ENCODE measurements at regions not wholly inside any gene's neighbourhood (a gene's known extent, or its start where the extent isn't known, plus 50 kb on each side); places are given as distances from the start of the nearest gene placed in this dataset.

DNA sequence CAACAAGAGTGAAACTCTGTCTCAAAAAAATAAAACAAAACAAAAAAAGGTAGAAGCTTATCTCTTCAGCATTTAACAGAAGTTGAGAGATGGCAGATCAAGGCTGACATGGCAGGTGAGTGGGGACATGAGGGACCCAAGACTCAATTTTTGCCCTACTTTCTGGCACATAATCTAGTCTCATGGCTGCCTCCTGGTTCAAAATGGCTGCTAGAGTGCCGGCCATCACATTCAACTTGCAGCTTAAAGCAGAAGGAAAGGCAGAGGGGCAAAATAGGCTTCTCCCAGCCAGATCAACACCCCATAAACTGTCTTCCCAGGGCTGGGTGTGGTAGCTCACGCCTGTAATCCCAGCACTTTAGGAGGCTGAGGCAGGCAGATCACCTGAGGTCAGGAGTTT is 784.9 kb downstream of the MED13L start (continued):
- TF ChIP-seq, protein P1, sequence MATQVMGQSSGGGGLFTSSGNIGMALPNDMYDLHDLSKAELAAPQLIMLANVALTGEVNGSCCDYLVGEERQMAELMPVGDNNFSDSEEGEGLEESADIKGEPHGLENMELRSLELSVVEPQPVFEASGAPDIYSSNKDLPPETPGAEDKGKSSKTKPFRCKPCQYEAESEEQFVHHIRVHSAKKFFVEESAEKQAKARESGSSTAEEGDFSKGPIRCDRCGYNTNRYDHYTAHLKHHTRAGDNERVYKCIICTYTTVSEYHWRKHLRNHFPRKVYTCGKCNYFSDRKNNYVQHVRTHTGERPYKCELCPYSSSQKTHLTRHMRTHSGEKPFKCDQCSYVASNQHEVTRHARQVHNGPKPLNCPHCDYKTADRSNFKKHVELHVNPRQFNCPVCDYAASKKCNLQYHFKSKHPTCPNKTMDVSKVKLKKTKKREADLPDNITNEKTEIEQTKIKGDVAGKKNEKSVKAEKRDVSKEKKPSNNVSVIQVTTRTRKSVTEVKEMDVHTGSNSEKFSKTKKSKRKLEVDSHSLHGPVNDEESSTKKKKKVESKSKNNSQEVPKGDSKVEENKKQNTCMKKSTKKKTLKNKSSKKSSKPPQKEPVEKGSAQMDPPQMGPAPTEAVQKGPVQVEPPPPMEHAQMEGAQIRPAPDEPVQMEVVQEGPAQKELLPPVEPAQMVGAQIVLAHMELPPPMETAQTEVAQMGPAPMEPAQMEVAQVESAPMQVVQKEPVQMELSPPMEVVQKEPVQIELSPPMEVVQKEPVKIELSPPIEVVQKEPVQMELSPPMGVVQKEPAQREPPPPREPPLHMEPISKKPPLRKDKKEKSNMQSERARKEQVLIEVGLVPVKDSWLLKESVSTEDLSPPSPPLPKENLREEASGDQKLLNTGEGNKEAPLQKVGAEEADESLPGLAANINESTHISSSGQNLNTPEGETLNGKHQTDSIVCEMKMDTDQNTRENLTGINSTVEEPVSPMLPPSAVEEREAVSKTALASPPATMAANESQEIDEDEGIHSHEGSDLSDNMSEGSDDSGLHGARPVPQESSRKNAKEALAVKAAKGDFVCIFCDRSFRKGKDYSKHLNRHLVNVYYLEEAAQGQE (IDR thresholded peaks at IDR 0.05; ENCODE audit: low read depth) = no peak

DNA sequence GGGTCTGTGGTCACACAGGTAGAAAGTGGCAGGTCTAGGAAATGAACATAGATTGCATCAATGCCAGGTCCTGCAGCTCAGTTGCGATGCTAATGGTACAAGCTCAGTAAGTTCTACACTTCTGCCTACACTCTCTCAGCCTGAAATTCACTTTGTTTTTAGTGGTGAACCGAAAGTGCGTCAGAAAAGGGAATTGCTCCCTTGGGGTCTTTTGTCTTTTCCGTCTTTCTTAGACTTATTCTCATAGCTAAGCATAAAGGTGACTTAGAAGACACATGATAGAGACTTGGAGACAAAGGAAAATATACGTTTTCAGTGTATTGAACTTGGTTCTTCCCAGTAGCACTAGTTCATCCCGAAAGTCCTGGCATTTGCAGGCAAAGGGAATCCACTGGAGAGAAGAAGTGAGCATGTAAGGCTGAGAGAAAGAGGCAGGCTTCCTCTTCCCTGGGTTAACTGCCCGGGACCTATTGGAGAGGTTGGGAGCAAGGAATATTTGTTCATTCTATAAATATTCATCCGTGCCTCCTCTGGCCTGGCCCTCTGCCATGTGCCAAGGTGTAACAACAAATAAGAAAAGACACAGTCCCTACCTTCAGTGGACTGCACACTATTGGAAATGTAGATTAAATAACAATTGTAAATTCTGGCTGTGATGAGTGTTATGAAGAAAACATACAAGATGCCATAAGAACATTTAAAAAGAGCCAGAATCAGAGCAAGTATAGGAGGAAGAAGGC is 785.8 kb downstream of the MED13L start:
- Histone ChIP-seq H3K9me2 (ENCODE audit: insufficient read depth) (no peaks in the 10 kb centered on the region), H3K4me1 (ENCODE audit: control insufficient read depth in 1 of 2, insufficient read depth in 2 of 2, low read length in 2 of 2) (peaks cover 0 to 4% of the 10 kb centered on the region in 2 experiments; a peak in 1 of 4 replicates), H3K36me3 (ENCODE audit: control insufficient read depth in 1 of 2, insufficient read depth in 2 of 2, low read length in 2 of 2) (no peaks in the 10 kb centered on the region), H3K79me2 (ENCODE audit: insufficient read depth, low read length) (no peaks in the 10 kb centered on the region), H3K9ac (ENCODE audit: low read length) (no peak overlapping the region), H2AFZ (ENCODE audit: low read depth, low read length, poor library complexity, severe bottlenecking) (no peak overlapping the region), H3K9me3 (ENCODE audit: control insufficient read depth in 1 of 2, insufficient read depth in 1 of 2, low read depth in 1 of 2, low read length in 2 of 2) (no peaks in the 10 kb centered on the region), H3K4me3 (replicated peaks in 1 of 2; ENCODE audit: low read depth in 1 of 2, low read length in 2 of 2) (no peak overlapping the region), H3K4me2 (ENCODE audit: low read length) (no peak overlapping the region), H4K20me1 (ENCODE audit: insufficient read depth) (no peaks in the 10 kb centered on the region), H3K27ac (ENCODE audit: low read depth, low read length) (no peak overlapping the region), H3K27me3 (ENCODE audit: insufficient read depth, low read length) (no peaks in the 10 kb centered on the region; the same call in 1 of the 2 replicates)
- ChIA-PET RAD21 (ENCODE audit: low non-redundant PET in 1 of 2, low total read pairs in 2 of 2, uncharacterized antibody in 2 of 2, unreplicated experiment in 2 of 2) (no interaction called here), POLR2A (no interaction called here), CTCF (no interaction called here)
- intact Hi-C loops (cut with micrococcal nuclease) = no loop called here
- ATAC-seq = no peak
- no peak for DNase-seq (ENCODE audit: low read depth, low spot score)
- TF ChIP-seq ZNF274 (IDR thresholded peaks at IDR 0.05; ENCODE audit: low read depth, low read length) = no peak
- TF ChIP-seq SRF (IDR thresholded peaks at IDR 0.05; ENCODE audit: low read depth) = no peak
- no peak for TF ChIP-seq POLR2A (IDR thresholded peaks at IDR 0.05; ENCODE audit: borderline replicate concordance, extremely low read depth, insufficient read depth, insufficient read length)
- no TSS peak for BruUV-seq (replicated peaks)

Measured in HCT116 (cell line).